Occipital lobe (tissue), 1 donor: ENCODE measurements at regions not wholly inside any gene's neighbourhood (a gene's known extent, or its start where the extent isn't known, plus 50 kb on each side); places are given as distances from the start of the nearest gene placed in this dataset.
"Not testable (repeated sequence)": the region's sequence is repeated elsewhere in the genome, so short reads cannot be mapped to it uniquely, and the experiment has no call there.

Source experiments
- DNase-seq: peaks from one replicate; lab custom pipeline; 2025; lab: John Stamatoyannopoulos, UW

- peak; percentile 12 for DNase-seq
Observed at GRCh38 chr10:35813219-35813618, 171.1 kb upstream of the FZD8 start.

GRCh38 chr10:35808344-35808743 is 166.2 kb upstream of the FZD8 start:
- no peak for DNase-seq

- DNase-seq, result no peak
Observed at GRCh38 chr10:35803046-35803445, 160.9 kb upstream of the FZD8 start.

- no peak for DNase-seq
Observed at GRCh38 chr10:35797187-35797586, 155.1 kb upstream of the FZD8 start.

GRCh38 chr10:35795131-35795824 is 153.2 kb upstream of the FZD8 start:
- DNase-seq, result no peak

GRCh38 chr10:35794703-35795102 is 152.6 kb upstream of the FZD8 start:
- no peak for DNase-seq

GRCh38 chr10:35792291-35792690 is 150.2 kb upstream of the FZD8 start:
- DNase-seq, result no peak

- DNase-seq, result no peak
Observed at GRCh38 chr10:35789996-35790395, 147.9 kb upstream of the FZD8 start.

- DNase-seq, result no peak
Observed at GRCh38 chr10:35784751-35785150, 142.7 kb upstream of the FZD8 start.

GRCh38 chr10:35783305-35783838 is 141.3 kb upstream of the FZD8 start:
- DNase-seq, result no peak

- no peak for DNase-seq
Observed at GRCh38 chr10:35781643-35782035, 139.5 kb upstream of the FZD8 start.

- no peak for DNase-seq
Observed at GRCh38 chr10:35780970-35781642, 139.0 kb upstream of the FZD8 start.

GRCh38 chr10:35778306-35778705 is 136.2 kb upstream of the FZD8 start:
- DNase-seq, result no peak

GRCh38 chr10:35776557-35776956 is 134.5 kb upstream of the FZD8 start:
- not testable (repeated sequence) for DNase-seq

- no peak for DNase-seq
Observed at GRCh38 chr10:35774109-35774508, 132.0 kb upstream of the FZD8 start.

- no peak for DNase-seq
Observed at GRCh38 chr10:35770817-35771355, 128.8 kb upstream of the FZD8 start.

- no peak for DNase-seq
Observed at GRCh38 chr10:35769795-35770194, 127.7 kb upstream of the FZD8 start.

- DNase-seq, result no peak
Observed at GRCh38 chr10:35768731-35769130, 126.6 kb upstream of the FZD8 start.

GRCh38 chr10:35768011-35768410 is 125.9 kb upstream of the FZD8 start:
- no peak for DNase-seq

- no peak for DNase-seq
Observed at GRCh38 chr10:35765996-35766395, 123.9 kb upstream of the FZD8 start.

GRCh38 chr10:35765066-35765527 is 123.0 kb upstream of the FZD8 start:
- DNase-seq, result no peak

GRCh38 chr10:35762311-35763030 is 120.4 kb upstream of the FZD8 start:
- no peak for DNase-seq
